ENCODE measurements at regions not wholly inside any gene's neighbourhood (a gene's known extent, or its start where the extent isn't known, plus 50 kb on each side); places are given as distances from the start of the nearest gene placed in this dataset.

DNA sequence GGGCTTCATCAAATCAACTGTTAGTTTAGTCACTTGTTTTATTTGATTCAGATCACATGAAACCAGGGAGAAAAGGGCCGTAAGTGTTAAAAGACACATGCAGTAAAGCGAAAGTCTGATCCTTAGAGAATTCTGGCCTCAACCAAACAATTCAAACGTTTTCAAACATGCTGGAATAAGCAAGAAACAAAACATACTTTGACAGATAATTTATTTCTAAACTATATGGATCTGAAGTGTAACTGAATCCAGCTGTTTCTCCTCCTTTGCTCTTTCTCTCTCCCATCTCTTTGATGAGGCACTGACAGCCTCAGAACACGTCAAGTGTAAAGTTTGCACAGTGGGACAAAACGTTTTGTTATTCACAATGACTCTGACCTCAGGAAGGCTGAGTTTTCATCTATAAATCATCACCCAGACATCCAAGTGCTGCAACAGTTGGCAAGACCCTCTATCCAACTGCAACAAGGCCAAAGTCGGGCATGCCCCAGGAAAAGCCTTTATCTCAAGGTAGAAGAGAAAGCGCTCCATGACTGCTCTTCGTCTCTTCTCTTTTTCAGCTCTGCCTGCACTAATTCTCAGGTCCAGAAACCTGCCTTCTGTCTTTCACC, 267.1 kb upstream of the MYOCD start:
- Histone ChIP-seq H3K4me3 (no peak overlapping the region), H3K27ac (no peak overlapping the region), H3K36me3 (ENCODE audit: insufficient read depth, low read length) (no peaks in the 10 kb centered on the region), H3K9ac (ENCODE audit: insufficient read length) (no peak overlapping the region), H3K9me3 (ENCODE audit: low read depth, low read length) (no peaks in the 10 kb centered on the region)
- TF ChIP-seq EZH2 (IDR thresholded peaks at IDR 0.05) (no peak), POLR2AphosphoS5 (IDR thresholded peaks at IDR 0.05; ENCODE audit: borderline replicate concordance, low read depth, low read length) (no peak), FOXP2 (optimal IDR thresholded peaks at IDR 0.05; ENCODE audit: control extremely low read depth, extremely low read length, insufficient read depth) (no peak)
- DNase-seq (ENCODE audit: low read depth, low spot score) = no peak

DNA sequence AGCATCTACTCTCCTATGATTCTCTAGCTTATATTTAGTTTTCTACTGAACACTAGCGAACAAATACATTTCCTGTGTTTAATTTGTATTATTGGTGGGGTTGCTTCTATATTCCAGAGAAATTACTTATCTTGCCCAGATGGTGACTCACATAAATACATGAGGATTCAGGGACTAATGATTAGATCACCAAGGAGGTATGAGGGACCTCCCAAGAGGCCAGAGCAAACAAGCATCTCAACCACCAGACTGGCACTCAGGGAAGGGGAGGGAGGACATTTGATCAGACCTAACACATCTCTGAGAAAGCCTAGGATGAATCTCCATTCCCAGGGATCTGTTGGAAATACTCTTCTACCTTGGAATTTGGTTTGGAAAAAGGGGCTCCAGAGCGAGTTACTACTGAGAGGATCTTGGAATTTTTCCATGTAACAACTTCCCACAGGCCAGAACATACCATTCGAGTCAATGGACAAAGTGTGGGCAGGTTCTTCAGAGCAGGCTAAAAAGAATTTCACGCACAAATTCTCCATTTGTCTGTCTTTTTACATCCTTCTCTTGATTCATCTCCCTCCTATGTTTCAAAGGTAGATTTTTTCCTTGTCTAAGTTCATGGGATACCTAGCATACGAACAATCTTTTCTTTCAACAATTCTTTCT, 262.6 kb upstream of the MYOCD start:
- DNase-seq (ENCODE audit: low read depth, low spot score) = no peak
- Histone ChIP-seq H3K4me3 (no peak overlapping the region), H3K9ac (ENCODE audit: insufficient read length) (no peak overlapping the region), H3K36me3 (ENCODE audit: insufficient read depth, low read length) (no peaks in the 10 kb centered on the region), H3K27ac (no peak overlapping the region), H3K9me3 (ENCODE audit: low read depth, low read length) (no peaks in the 10 kb centered on the region)
- TF ChIP-seq EZH2 (IDR thresholded peaks at IDR 0.05) (no peak), POLR2AphosphoS5 (IDR thresholded peaks at IDR 0.05; ENCODE audit: borderline replicate concordance, low read depth, low read length) (no peak), FOXP2 (optimal IDR thresholded peaks at IDR 0.05; ENCODE audit: control extremely low read depth, extremely low read length, insufficient read depth) (no peak)

DNA sequence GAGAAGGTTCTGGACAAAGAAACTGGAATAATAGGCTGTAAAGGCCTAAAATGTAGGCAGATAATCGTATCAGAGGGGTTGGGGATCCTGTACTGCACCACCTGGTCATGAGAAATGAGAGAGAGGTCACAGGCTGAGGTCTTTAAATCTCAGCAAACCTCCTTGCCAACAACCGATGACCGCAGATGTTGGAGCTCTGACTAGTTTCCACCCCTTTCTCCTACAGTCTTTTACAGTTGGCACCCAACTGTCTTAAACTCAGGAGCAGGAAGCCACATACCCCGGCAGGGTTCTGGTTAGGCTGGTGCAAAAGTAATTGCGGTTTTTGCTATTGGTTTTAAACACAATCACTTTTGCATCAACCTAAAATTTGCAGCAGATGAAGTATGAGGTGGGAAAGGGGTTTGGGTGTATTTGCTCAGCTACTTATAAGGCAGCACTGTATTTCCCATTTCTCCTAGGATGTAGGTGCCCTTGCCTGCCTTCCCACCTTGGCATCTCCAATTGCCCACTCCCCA, 261.8 kb upstream of the MYOCD start:
- Histone ChIP-seq H3K9ac (ENCODE audit: insufficient read length) (no peak overlapping the region), H3K36me3 (ENCODE audit: insufficient read depth, low read length) (no peaks in the 10 kb centered on the region), H3K4me3 (no peak overlapping the region), H3K9me3 (ENCODE audit: low read depth, low read length) (no peaks in the 10 kb centered on the region), H3K27ac (no peak overlapping the region)
- TF ChIP-seq FOXP2 (optimal IDR thresholded peaks at IDR 0.05; ENCODE audit: control extremely low read depth, extremely low read length, insufficient read depth) = no peak
- no peak for TF ChIP-seq POLR2AphosphoS5 (IDR thresholded peaks at IDR 0.05; ENCODE audit: borderline replicate concordance, low read depth, low read length)
- no peak for TF ChIP-seq EZH2 (IDR thresholded peaks at IDR 0.05)
- DNase-seq (ENCODE audit: low read depth, low spot score) = no peak

DNA sequence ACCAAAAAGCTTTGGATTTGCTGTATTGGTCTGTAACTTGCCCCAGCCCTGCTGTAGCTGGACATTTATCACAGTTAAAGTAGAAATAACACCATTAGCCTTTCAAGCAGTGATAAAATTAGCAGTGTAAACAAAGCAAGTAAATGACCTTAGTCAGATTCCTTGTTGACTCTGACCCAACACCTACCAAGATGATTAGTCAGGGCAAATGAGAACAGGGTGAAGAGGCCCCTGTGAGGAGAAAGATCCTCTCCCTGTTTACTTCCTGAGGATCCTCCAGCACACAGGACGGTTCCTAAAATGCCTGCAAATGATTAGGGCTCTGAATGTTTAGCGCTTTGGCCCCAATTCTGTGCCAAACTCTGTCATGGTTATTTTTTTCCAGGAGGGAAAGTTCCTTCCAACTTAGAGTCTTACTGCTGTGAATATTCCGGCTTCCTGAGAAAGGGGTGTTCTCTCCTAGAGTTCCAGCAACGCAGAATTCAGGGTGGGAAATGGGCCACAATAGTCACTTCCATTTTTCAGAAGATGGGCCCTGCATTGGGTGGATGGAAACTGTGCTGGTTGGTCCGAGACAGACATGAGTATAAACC, 259.0 kb upstream of the MYOCD start:
- no peak overlapping the region for H3K4me3 ChIP-seq
- H3K9me3 ChIP-seq (ENCODE audit: low read depth, low read length) = no peaks in the 10 kb centered on the region
- no peak for DNase-seq (ENCODE audit: low read depth, low spot score)
- no peak overlapping the region for H3K27ac ChIP-seq
- TF ChIP-seq FOXP2 (optimal IDR thresholded peaks at IDR 0.05; ENCODE audit: control extremely low read depth, extremely low read length, insufficient read depth) (no peak), POLR2AphosphoS5 (IDR thresholded peaks at IDR 0.05; ENCODE audit: borderline replicate concordance, low read depth, low read length) (no peak), EZH2 (IDR thresholded peaks at IDR 0.05) (no peak)
- no peak overlapping the region for H3K9ac ChIP-seq (ENCODE audit: insufficient read length)
- H3K36me3 ChIP-seq (ENCODE audit: insufficient read depth, low read length) = no peaks in the 10 kb centered on the region

DNA sequence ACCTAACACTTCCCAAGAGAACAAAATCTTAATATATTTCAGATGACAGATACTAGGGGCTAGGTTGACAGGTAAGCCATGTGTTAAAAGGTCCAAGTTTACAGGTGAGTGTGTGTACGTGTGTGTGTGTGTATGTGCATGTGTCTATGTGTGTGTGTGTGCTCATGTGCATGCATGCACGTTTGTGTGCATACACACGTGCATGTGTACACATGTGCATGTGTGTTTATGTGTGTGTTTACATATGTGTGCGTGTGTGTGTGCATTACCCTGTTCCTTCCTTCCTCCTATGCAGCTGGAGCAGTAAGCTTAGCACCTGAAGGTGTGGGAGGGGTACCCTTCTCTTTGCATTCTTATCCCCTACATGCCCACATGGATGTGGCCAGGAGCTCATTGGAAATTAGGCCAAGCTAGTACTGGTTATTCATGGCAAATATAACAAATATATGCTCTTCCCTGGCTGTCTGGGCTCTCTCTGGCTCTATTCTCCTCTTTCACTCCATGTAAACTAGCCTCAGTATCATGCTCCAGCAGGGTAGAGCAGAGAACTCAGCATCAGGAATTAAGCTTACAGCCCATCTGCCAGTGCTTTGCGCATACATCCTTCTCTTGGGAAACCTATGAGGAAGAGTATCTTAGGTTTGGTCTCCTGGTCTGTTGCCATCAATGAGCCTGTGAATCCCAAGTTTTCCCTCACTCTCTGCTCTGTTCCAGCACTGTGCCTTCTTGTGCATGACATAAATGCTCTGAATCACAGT, 258.0 kb upstream of the MYOCD start:
- no peak overlapping the region for H3K9ac ChIP-seq (ENCODE audit: insufficient read length)
- H3K9me3 ChIP-seq (ENCODE audit: low read depth, low read length) = no peaks in the 10 kb centered on the region
- H3K36me3 ChIP-seq (ENCODE audit: insufficient read depth, low read length) = no peaks in the 10 kb centered on the region
- H3K4me3 ChIP-seq = no peak overlapping the region
- H3K27ac ChIP-seq = no peak overlapping the region
- no peak for DNase-seq (ENCODE audit: low read depth, low spot score)
- TF ChIP-seq POLR2AphosphoS5 (IDR thresholded peaks at IDR 0.05; ENCODE audit: borderline replicate concordance, low read depth, low read length) (no peak), EZH2 (IDR thresholded peaks at IDR 0.05) (no peak), FOXP2 (optimal IDR thresholded peaks at IDR 0.05; ENCODE audit: control extremely low read depth, extremely low read length, insufficient read depth) (no peak)

DNA sequence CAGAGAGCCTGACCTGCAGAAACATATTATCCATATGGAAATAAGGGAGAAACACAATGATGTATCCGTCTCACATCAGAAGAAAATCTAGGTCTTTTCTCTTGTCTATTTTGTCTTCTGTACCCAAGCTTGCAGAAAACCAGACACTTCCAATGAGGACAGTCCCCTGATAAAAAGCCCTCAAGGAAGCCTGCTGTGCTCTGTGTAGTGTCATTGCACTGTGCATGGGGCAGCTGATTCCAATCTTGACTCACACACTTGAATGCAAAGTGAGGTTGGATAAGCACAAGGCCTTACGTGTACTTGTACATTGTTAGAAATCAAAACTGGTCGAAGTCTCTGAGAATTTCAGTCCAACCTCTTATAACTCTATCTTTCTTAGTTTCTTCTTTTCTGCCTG, 256.6 kb upstream of the MYOCD start:
- H3K9ac ChIP-seq (ENCODE audit: insufficient read length) = no peak overlapping the region
- TF ChIP-seq POLR2AphosphoS5 (IDR thresholded peaks at IDR 0.05; ENCODE audit: borderline replicate concordance, low read depth, low read length) = no peak
- TF ChIP-seq FOXP2 (optimal IDR thresholded peaks at IDR 0.05; ENCODE audit: control extremely low read depth, extremely low read length, insufficient read depth) = no peak
- no peak for TF ChIP-seq EZH2 (IDR thresholded peaks at IDR 0.05)
- no peak overlapping the region for H3K4me3 ChIP-seq
- no peaks in the 10 kb centered on the region for H3K9me3 ChIP-seq (ENCODE audit: low read depth, low read length)
- DNase-seq (ENCODE audit: low read depth, low spot score) = no peak
- H3K27ac ChIP-seq = no peak overlapping the region
- H3K36me3 ChIP-seq (ENCODE audit: insufficient read depth, low read length) = no peaks in the 10 kb centered on the region

DNA sequence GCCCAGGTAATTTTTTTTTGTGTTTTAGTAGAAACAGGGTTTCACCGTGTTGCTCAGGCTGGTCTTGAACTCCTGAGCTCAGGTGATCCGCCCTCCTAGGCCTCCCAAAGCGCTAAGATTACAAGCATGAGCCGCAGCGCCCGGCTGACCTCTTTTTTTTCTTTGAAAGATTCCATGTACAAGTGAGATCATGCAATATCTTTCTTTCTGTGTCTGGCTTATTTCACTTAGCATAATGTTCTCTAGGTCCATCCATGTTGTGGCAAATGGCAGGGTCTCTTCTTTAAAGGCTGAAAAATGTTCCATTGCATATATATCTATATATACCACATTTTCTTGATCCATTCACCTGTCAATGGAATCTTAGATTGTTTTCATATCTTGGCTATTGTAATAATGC, 255.0 kb upstream of the MYOCD start:
- Histone ChIP-seq H3K9me3 (ENCODE audit: low read depth, low read length) (no peaks in the 10 kb centered on the region), H3K4me3 (no peak overlapping the region), H3K27ac (no peak overlapping the region), H3K9ac (ENCODE audit: insufficient read length) (no peak overlapping the region), H3K36me3 (ENCODE audit: insufficient read depth, low read length) (no peaks in the 10 kb centered on the region)
- TF ChIP-seq EZH2 (IDR thresholded peaks at IDR 0.05) (no peak), FOXP2 (optimal IDR thresholded peaks at IDR 0.05; ENCODE audit: control extremely low read depth, extremely low read length, insufficient read depth) (no peak), POLR2AphosphoS5 (IDR thresholded peaks at IDR 0.05; ENCODE audit: borderline replicate concordance, low read depth, low read length) (no peak)
- no peak for DNase-seq (ENCODE audit: low read depth, low spot score)

DNA sequence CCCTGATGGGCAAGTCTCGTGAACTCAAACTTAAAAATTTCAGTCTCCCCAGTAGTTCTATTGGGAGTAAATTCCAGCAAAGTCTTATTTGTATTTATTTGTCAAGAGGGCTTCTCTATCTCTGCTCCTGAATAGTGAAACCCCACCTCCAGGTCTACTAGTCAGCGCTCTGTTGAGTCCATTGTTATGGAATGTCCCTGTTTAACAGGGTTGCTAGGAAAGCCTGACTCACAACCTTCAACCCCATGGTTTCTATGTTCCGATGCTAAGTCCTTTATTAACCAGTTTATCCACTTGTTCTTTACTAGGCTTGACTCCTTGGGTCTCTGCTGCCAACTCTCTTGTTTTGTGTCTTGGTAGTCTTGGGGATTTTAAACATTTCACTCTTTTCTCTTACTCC, 250.7 kb upstream of the MYOCD start:
- Histone ChIP-seq H3K9me3 (ENCODE audit: low read depth, low read length) (no peaks in the 10 kb centered on the region), H3K36me3 (ENCODE audit: insufficient read depth, low read length) (no peaks in the 10 kb centered on the region), H3K9ac (ENCODE audit: insufficient read length) (no peak overlapping the region), H3K4me3 (no peak overlapping the region), H3K27ac (no peak overlapping the region)
- DNase-seq (ENCODE audit: low read depth, low spot score) = no peak
- TF ChIP-seq FOXP2 (optimal IDR thresholded peaks at IDR 0.05; ENCODE audit: control extremely low read depth, extremely low read length, insufficient read depth) = no peak
- TF ChIP-seq EZH2 (IDR thresholded peaks at IDR 0.05) = no peak
- TF ChIP-seq POLR2AphosphoS5 (IDR thresholded peaks at IDR 0.05; ENCODE audit: borderline replicate concordance, low read depth, low read length) = no peak
